T47D (cell line): ENCODE measurements at regions not wholly inside any gene's neighbourhood (a gene's known extent, or its start where the extent isn't known, plus 50 kb on each side); places are given as distances from the start of the nearest gene placed in this dataset.

Experiments
- DNase-seq, 2 experiments: peaks; one replicate each; pipeline versions ENCODE4 v3.0.0 to v3.0.0-alpha.2; 2011 to 2012; ENCODE audit warnings: low read depth in 1 of 2, low spot score in 1 of 2
- JUND ChIP-seq: IDR thresholded peaks from 2 replicates; pipeline ENCODE4 v1.6.1; 2012; ENCODE audit warnings: low read depth
- in situ Hi-C: cut with HindIII; loops from 2 replicates; pipeline ENCODE4 v1.10.0; 2016; ENCODE audit warnings: low sequenced_read_pairs, low pct_unique_long_range_greater_than_20kb

- in situ Hi-C loops, result no loop called here
- no peak for DNase-seq
- TF ChIP-seq JUND, result no peak
These were observed 350.0 kb downstream of the CXCL12 start for GRCh38 chr10:44034946-44035345.

DNA sequence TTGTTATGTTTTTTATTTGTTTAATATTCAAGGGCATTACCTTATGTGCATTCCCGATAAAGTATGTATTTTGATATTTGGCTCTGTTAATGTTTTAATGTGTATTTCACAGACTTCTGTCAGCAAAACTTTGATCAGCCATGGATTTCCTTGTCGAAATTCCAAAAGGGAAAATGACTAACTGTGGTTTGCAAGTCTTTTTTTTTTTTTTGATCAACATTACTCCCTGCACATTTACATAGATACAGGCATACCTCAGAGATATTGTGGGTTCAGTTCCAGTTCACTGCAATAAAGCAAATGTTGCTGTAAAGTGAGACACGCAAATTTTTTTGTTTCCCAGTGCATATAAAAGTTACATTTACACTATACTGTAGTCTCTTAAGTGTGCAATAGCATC, 351.9 kb downstream of the CXCL12 start:
- no peak for DNase-seq
- TF ChIP-seq JUND, result no peak
- in situ Hi-C loops, result no loop called here

DNA sequence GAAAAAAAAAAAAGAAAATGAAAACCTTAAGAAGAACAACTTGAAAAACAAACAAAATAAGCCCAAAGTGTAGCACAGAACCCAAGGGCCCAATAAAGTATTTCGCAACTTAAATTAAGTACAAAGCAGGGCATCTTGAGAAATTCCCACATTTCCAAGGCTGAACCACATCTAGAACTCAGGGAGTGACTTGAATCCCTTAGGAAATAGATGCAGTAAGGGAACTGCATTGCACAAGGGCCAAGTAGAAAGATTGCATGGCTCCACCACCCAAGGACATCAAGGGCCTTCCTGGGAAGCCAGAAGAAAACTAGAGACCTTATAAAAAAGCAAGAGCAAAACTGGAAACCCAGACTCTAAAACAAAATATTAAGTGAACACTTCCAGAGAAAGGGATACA, 352.7 kb downstream of the CXCL12 start:
- TF ChIP-seq JUND, result no peak
- no peak for DNase-seq
- in situ Hi-C loops, result no loop called here

DNA sequence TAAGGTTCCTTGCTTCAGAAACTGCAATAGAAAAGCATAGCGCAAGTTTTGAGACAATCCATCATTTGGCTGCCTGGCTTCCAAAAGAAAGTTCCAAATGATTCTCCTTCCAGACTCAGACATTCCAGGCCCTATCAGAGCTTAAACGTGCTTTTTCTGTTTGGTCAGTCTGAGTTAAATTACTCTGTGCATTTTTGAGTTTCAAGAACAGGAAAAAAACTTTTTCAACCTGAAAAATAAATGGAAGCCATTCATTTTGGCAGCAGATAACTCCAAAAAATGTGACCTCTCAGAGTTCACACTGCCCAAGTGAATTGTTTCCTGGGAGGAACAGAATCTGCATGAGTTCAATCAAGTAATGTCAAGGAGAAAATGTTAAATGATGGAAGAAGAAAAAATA, 354.2 kb downstream of the CXCL12 start:
- no peak for DNase-seq
- no peak for TF ChIP-seq JUND
- in situ Hi-C loops, result no loop called here

DNA sequence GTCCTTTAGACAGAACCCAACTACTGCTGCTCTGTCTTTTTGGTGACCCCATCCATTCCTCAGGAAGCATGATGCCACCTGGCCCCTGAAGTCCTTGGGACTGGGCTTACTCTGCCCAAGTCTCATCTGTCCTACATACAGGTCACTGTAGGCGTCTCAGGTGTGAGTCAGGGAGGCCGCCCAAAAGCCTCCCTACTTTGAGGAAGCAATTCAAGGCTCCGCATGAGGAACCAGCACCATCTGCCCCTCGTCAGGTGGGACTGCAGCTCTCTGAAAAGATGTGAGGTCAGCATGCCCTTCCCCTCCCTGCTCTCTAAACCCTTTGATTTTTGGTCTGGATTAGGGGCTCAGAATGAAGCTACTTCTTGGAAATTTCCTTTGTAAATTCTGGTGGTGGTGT, 354.8 kb downstream of the CXCL12 start:
- in situ Hi-C loops, result no loop called here
- peak in 1 of 2 experiments; percentile 63 for DNase-seq
- TF ChIP-seq JUND, result no peak

- no peak for TF ChIP-seq JUND
- in situ Hi-C loops, result no loop called here
- no peak for DNase-seq
These were observed 356.3 kb downstream of the CXCL12 start for GRCh38 chr10:44028384-44029137.

- in situ Hi-C loops, result no loop called here
- DNase-seq, result no peak
These were observed 360.4 kb downstream of the CXCL12 start for GRCh38 chr10:44024356-44025116.

DNA sequence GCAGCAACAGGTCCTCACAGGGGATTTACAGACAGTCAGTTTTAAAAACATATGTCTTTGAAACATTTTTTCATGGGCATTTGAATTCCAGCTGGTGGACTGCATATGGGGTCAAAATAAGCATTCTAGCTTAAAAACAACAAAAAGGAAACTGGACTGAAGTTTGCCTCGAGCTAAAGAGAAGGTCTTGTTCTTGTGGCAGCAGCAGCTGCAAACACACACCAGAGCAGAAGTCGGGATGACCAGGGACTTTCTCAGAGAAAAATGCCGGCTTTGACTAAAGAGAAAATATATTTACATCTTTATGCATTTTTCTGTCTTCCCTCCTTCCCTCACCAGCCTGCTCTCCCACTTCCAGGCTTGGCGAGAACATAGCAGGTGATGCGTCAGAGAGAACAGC, 361.4 kb downstream of the CXCL12 start:
- no peak for TF ChIP-seq JUND
- no peak for DNase-seq
- in situ Hi-C loops, result no loop called here

More at GRCh38 chr10:44024356-44025116, 360.4 kb downstream of the CXCL12 start:
- no peak for TF ChIP-seq JUND

- TF ChIP-seq JUND, result no peak
- DNase-seq, result no peak
- in situ Hi-C loops, result no loop called here
These were observed 362.7 kb downstream of the CXCL12 start for GRCh38 chr10:44022203-44022602.

DNA sequence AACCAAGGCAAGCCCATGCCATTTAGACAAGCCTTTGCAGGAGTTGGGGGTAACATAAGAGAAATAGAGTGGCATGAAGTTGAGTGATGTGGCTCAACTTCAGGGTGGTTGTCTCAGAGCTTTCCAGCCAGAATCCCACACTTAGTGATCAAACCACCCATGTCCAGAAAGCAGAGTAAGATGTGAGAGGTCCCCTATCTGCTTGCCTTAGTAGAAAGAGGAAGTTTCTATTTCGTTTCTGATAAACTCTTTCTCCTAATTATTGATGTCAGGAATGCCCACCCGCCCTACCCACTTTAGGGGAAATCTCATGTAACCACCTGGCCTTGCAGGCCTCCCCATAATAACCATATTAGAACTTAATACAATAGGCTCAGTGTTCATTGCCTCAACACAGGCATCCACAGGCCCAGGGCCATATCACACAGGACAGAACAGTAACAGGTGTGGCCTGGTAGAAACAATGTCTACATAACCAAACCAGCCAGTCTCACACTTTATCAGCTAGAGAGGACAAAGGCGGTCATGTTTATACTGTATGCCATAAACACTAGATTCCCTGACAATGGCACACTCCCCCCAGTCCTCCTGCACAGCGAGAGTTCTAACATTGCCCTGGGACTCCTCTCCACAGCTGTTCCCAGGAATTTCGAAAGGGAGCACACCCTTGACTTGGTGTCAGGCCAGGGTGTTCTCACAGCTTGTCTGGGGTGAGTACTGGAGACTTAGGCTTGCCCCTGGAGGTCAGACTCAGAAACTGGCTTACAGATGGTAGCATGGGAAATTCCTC, 364.4 kb downstream of the CXCL12 start:
- DNase-seq, result no peak
- in situ Hi-C loops, result no loop called here
- TF ChIP-seq JUND, result no peak

GRCh38 chr10:44017483-44018145, 367.3 kb downstream of the CXCL12 start:
- in situ Hi-C loops, result no loop called here
- DNase-seq, result no peak
- TF ChIP-seq JUND, result no peak
